HG03103 (cell line): ENCODE measurements at regions not wholly inside any gene's neighbourhood (a gene's known extent, or its start where the extent isn't known, plus 50 kb on each side); places are given as distances from the start of the nearest gene placed in this dataset.
A peak's percentile ranks its signal among the peaks of the same experiment; 100 is the strongest.

Experiments
- ATAC-seq: cut with Tn5 transposase; IDR thresholded peaks from one replicate; pipeline ENCODE4 v1.9.1; 2021; ENCODE audit warnings: low read depth; ENCODE audit not compliant: unreplicated experiment

GRCh38 chr2:41785251-41786022, 262.4 kb upstream of the PKDCC start:
- no peak for ATAC-seq

- ATAC-seq = no peak
Observed at GRCh38 chr2:41791523-41791922, 256.3 kb upstream of the PKDCC start.

- no peak for ATAC-seq
Observed at GRCh38 chr2:41803361-41803760, 244.5 kb upstream of the PKDCC start.

- no peak for ATAC-seq
Observed at GRCh38 chr2:41806286-41806685, 241.5 kb upstream of the PKDCC start.

- no peak for ATAC-seq
Observed at GRCh38 chr2:41821167-41821566, 226.7 kb upstream of the PKDCC start.

GRCh38 chr2:41826921-41827320, 220.9 kb upstream of the PKDCC start:
- no peak for ATAC-seq

GRCh38 chr2:41827354-41827971, 220.4 kb upstream of the PKDCC start:
- no peak for ATAC-seq

GRCh38 chr2:41828052-41828643, 219.7 kb upstream of the PKDCC start:
- no peak for ATAC-seq

- no peak for ATAC-seq
Observed at GRCh38 chr2:41829052-41829451, 218.8 kb upstream of the PKDCC start.

- no peak for ATAC-seq
Observed at GRCh38 chr2:41830600-41830999, 217.2 kb upstream of the PKDCC start.

GRCh38 chr2:41832218-41832617, 215.6 kb upstream of the PKDCC start:
- ATAC-seq = no peak

GRCh38 chr2:41835401-41835800, 212.4 kb upstream of the PKDCC start:
- ATAC-seq = no peak

GRCh38 chr2:41836948-41837347, 210.9 kb upstream of the PKDCC start:
- ATAC-seq = no peak

GRCh38 chr2:41837610-41838009, 210.2 kb upstream of the PKDCC start:
- ATAC-seq = no peak

- ATAC-seq = peak; percentile 100
Observed at GRCh38 chr2:41840702-41841551, 206.9 kb upstream of the PKDCC start.

- ATAC-seq = no peak
Observed at GRCh38 chr2:41846962-41847361, 200.9 kb upstream of the PKDCC start.

- ATAC-seq = no peak
Observed at GRCh38 chr2:41847744-41848441, 199.9 kb upstream of the PKDCC start.

GRCh38 chr2:41851554-41851953, 196.3 kb upstream of the PKDCC start:
- no peak for ATAC-seq

- ATAC-seq = no peak
Observed at GRCh38 chr2:41853427-41854191, 194.2 kb upstream of the PKDCC start.

GRCh38 chr2:41854227-41854626, 193.6 kb upstream of the PKDCC start:
- ATAC-seq = no peak
